Karpas-422 (cell line): ENCODE measurements at regions not wholly inside any gene's neighbourhood (a gene's known extent, or its start where the extent isn't known, plus 50 kb on each side); places are given as distances from the start of the nearest gene placed in this dataset.

Source experiments
- DNase-seq: peaks from one replicate; pipeline ENCODE4 v3.0.0-alpha.2; 2015
- H2AFZ ChIP-seq: fragments of 200-600 bp; sonication (generic); 2 replicates; pipeline ENCODE4 v1.6.1; 2014; ENCODE audit warnings: antibody characterized with exemption, low read length, mixed read lengths
- H3K27ac ChIP-seq: fragments of 200-600 bp; sonication (generic); 2 replicates; pipeline ENCODE4 v1.5.1; 2014; ENCODE audit warnings: mild to moderate bottlenecking, low read length, moderate library complexity
- H3K27me3 ChIP-seq: fragments of 200-600 bp; sonication (generic); 2 replicates; pipeline ENCODE4 v1.6.1; 2014; ENCODE audit warnings: low read length, mixed read lengths
- H3K36me3 ChIP-seq: fragments of 200-600 bp; sonication (generic); 2 replicates; pipeline ENCODE4 v1.6.1; 2014; ENCODE audit warnings: low read length, mixed read lengths; ENCODE audit not compliant: insufficient read depth
- H3K4me1 ChIP-seq: fragments of 200-600 bp; sonication (generic); 2 replicates; pipeline ENCODE4 v1.6.1; 2014; ENCODE audit warnings: mild to moderate bottlenecking, low read length, mixed read lengths
- H3K4me2 ChIP-seq: fragments of 200-600 bp; sonication (generic); 2 replicates; pipeline ENCODE4 v1.6.1; 2014; ENCODE audit warnings: low read length, low read depth, mild to moderate bottlenecking; ENCODE audit not compliant: poor library complexity, severe bottlenecking
- H3K4me3 ChIP-seq: fragments of 200-600 bp; sonication (generic); 2 replicates; pipeline ENCODE4 v1.5.1; 2014; ENCODE audit warnings: mild to moderate bottlenecking, antibody characterized with exemption, low read length, mixed read lengths
- H3K79me2 ChIP-seq: fragments of 200-600 bp; sonication (generic); 2 replicates; pipeline ENCODE4 v1.6.1; 2014; ENCODE audit warnings: mild to moderate bottlenecking, low read length, mixed read lengths
- H3K9ac ChIP-seq: fragments of 200-600 bp; sonication (generic); 2 replicates; pipeline ENCODE4 v1.6.0; 2014; ENCODE audit warnings: low read length
- H3K9me2 ChIP-seq: fragments of 200-600 bp; sonication (generic), shearing (Covaris generic); replicated peaks from 2 replicates; pipeline ENCODE4 v1.6.0; 2014; ENCODE audit warnings: mild to moderate bottlenecking, low read length, moderate library complexity; ENCODE audit not compliant: insufficient read depth
- H3K9me3 ChIP-seq: fragments of 300-700, 200-600 bp; sonication (generic); 2 replicates; pipeline ENCODE4 v1.6.1; 2014; ENCODE audit warnings: low read length, mixed read lengths
- H4K20me1 ChIP-seq: fragments of 200-600 bp; sonication (generic); 2 replicates; pipeline ENCODE4 v1.6.1; 2014; ENCODE audit warnings: mild to moderate bottlenecking, antibody characterized with exemption, low read length, low read depth; ENCODE audit not compliant: insufficient read depth

- no peak for DNase-seq
- Histone ChIP-seq H4K20me1 (no peaks in the 10 kb centered on the region), H3K27me3 (no peaks in the 10 kb centered on the region), H3K4me1 (no peaks in the 10 kb centered on the region), H3K9me2 (no peaks in the 10 kb centered on the region), H3K4me3 (no peak overlapping the region), H3K27ac (no peak overlapping the region), H2AFZ (no peak overlapping the region), H3K79me2 (no peaks in the 10 kb centered on the region), H3K9me3 (no peaks in the 10 kb centered on the region), H3K4me2 (no peak overlapping the region), H3K9ac (no peak overlapping the region), H3K36me3 (no peaks in the 10 kb centered on the region)
These were observed 68.1 kb upstream of the SNRPB2 start for GRCh38 chr20:16661756-16662155.

- Histone ChIP-seq H3K9me3 (no peaks in the 10 kb centered on the region), H4K20me1 (no peaks in the 10 kb centered on the region), H3K27ac (no peak overlapping the region), H3K27me3 (no peaks in the 10 kb centered on the region), H3K4me3 (no peak overlapping the region), H3K79me2 (no peaks in the 10 kb centered on the region), H3K36me3 (no peaks in the 10 kb centered on the region), H3K4me1 (no peaks in the 10 kb centered on the region), H2AFZ (no peak overlapping the region), H3K9ac (no peak overlapping the region), H3K4me2 (no peak overlapping the region), H3K9me2 (no peaks in the 10 kb centered on the region)
- DNase-seq = no peak
These were observed 74.8 kb upstream of the SNRPB2 start for GRCh38 chr20:16654858-16655535.

- H2AFZ ChIP-seq = no peak overlapping the region
- no peaks in the 10 kb centered on the region for H3K9me3 ChIP-seq
- no peak overlapping the region for H3K27ac ChIP-seq
- no peaks in the 10 kb centered on the region for H3K79me2 ChIP-seq
- H3K4me2 ChIP-seq = no peak overlapping the region
- no peaks in the 10 kb centered on the region for H3K27me3 ChIP-seq
- H3K4me3 ChIP-seq = no peak overlapping the region
- no peaks in the 10 kb centered on the region for H3K9me2 ChIP-seq
- no peak overlapping the region for H3K9ac ChIP-seq
- no peaks in the 10 kb centered on the region for H3K4me1 ChIP-seq
- H4K20me1 ChIP-seq = no peaks in the 10 kb centered on the region
- no peaks in the 10 kb centered on the region for H3K36me3 ChIP-seq
- no peak for DNase-seq
These were observed 76.6 kb upstream of the SNRPB2 start for GRCh38 chr20:16653266-16653665.

GRCh38 chr20:16647875-16648597, 74.8 kb upstream of the KIF16B start:
- H3K4me1 ChIP-seq = no peaks in the 10 kb centered on the region
- H3K36me3 ChIP-seq = no peaks in the 10 kb centered on the region
- no peak overlapping the region for H3K4me2 ChIP-seq

GRCh38 chr20:16641511-16642023, 68.3 kb upstream of the KIF16B start:
- no peaks in the 10 kb centered on the region for H3K79me2 ChIP-seq
- DNase-seq = peak; percentile 21

More at GRCh38 chr20:16647875-16648597, 74.8 kb upstream of the KIF16B start:
- Histone ChIP-seq H2AFZ (no peak overlapping the region), H3K27me3 (no peaks in the 10 kb centered on the region), H3K27ac (no peak overlapping the region), H4K20me1 (no peaks in the 10 kb centered on the region), H3K9me3 (no peaks in the 10 kb centered on the region), H3K79me2 (no peaks in the 10 kb centered on the region), H3K4me3 (no peak overlapping the region), H3K9me2 (no peaks in the 10 kb centered on the region), H3K9ac (no peak overlapping the region)
- no peak for DNase-seq

GRCh38 chr20:16639027-16639941, 66.0 kb upstream of the KIF16B start:
- H3K9ac ChIP-seq = no peak overlapping the region
- no peak overlapping the region for H3K27ac ChIP-seq
- no peaks in the 10 kb centered on the region for H4K20me1 ChIP-seq
- H2AFZ ChIP-seq = no peak overlapping the region
- no peaks in the 10 kb centered on the region for H3K36me3 ChIP-seq
- no peaks in the 10 kb centered on the region for H3K9me3 ChIP-seq
- H3K4me1 ChIP-seq = no peaks in the 10 kb centered on the region
- no peak overlapping the region for H3K4me3 ChIP-seq
- DNase-seq = peak; percentile 6
- H3K79me2 ChIP-seq = no peaks in the 10 kb centered on the region
- no peaks in the 10 kb centered on the region for H3K9me2 ChIP-seq
- no peak overlapping the region for H3K4me2 ChIP-seq
- no peaks in the 10 kb centered on the region for H3K27me3 ChIP-seq

More at GRCh38 chr20:16641511-16642023, 68.3 kb upstream of the KIF16B start:
- no peaks in the 10 kb centered on the region for H3K9me3 ChIP-seq
- no peaks in the 10 kb centered on the region for H4K20me1 ChIP-seq
- H3K9ac ChIP-seq = no peak overlapping the region
- no peaks in the 10 kb centered on the region for H3K4me1 ChIP-seq
- no peak overlapping the region for H3K4me2 ChIP-seq
- H3K36me3 ChIP-seq = no peaks in the 10 kb centered on the region
- H2AFZ ChIP-seq = no peak overlapping the region
- H3K27ac ChIP-seq = no peak overlapping the region
- H3K9me2 ChIP-seq = no peaks in the 10 kb centered on the region
- no peak overlapping the region for H3K4me3 ChIP-seq
- H3K27me3 ChIP-seq = no peaks in the 10 kb centered on the region

- Histone ChIP-seq H3K36me3 (no peaks in the 10 kb centered on the region), H3K27ac (no peak overlapping the region), H3K4me1 (no peaks in the 10 kb centered on the region), H3K4me3 (no peak overlapping the region), H3K79me2 (no peaks in the 10 kb centered on the region), H3K27me3 (no peaks in the 10 kb centered on the region), H3K9me2 (no peaks in the 10 kb centered on the region), H3K9me3 (no peaks in the 10 kb centered on the region), H3K9ac (no peak overlapping the region), H4K20me1 (no peaks in the 10 kb centered on the region), H2AFZ (no peak overlapping the region), H3K4me2 (no peak overlapping the region)
- no peak for DNase-seq
These were observed 64.5 kb upstream of the KIF16B start for GRCh38 chr20:16637797-16638196.

GRCh38 chr20:16626849-16627248, 53.6 kb upstream of the KIF16B start:
- Histone ChIP-seq H3K27me3 (no peaks in the 10 kb centered on the region; the same call in 1 of the 2 replicates), H2AFZ (no peak overlapping the region), H3K9me2 (no peaks in the 10 kb centered on the region), H4K20me1 (no peaks in the 10 kb centered on the region), H3K4me3 (no peak overlapping the region), H3K79me2 (no peaks in the 10 kb centered on the region), H3K27ac (no peak overlapping the region), H3K4me1 (no peaks in the 10 kb centered on the region), H3K4me2 (no peak overlapping the region), H3K9ac (no peak overlapping the region), H3K9me3 (no peaks in the 10 kb centered on the region), H3K36me3 (no peaks in the 10 kb centered on the region)
- DNase-seq = peak; percentile 1
